ENCODE measurements at regions not wholly inside any gene's neighbourhood (a gene's known extent, or its start where the extent isn't known, plus 50 kb on each side); places are given as distances from the start of the nearest gene placed in this dataset.

DNA sequence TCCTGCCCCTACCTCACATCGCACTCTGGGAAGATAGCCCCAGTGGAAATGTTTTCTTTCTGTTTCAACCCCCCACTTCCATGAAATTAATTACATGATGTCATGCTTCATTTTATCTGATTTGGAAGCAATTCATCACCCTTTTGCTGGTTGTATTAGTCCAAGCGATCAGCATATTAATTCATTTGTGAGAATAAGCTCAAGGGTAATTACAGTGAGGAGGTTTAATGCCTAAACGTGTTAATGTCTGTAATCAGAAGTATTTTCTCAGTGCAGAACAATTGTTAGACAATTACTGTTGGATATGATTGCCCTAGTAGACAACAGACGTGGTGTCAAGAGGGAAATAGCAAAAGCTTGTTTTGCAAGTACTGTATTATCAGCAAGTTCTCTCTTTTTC is 746.3 kb downstream of the CPS1 start:
- intact Hi-C loops (cut with DNase I): no loop called here
- TF ChIP-seq, protein P1, sequence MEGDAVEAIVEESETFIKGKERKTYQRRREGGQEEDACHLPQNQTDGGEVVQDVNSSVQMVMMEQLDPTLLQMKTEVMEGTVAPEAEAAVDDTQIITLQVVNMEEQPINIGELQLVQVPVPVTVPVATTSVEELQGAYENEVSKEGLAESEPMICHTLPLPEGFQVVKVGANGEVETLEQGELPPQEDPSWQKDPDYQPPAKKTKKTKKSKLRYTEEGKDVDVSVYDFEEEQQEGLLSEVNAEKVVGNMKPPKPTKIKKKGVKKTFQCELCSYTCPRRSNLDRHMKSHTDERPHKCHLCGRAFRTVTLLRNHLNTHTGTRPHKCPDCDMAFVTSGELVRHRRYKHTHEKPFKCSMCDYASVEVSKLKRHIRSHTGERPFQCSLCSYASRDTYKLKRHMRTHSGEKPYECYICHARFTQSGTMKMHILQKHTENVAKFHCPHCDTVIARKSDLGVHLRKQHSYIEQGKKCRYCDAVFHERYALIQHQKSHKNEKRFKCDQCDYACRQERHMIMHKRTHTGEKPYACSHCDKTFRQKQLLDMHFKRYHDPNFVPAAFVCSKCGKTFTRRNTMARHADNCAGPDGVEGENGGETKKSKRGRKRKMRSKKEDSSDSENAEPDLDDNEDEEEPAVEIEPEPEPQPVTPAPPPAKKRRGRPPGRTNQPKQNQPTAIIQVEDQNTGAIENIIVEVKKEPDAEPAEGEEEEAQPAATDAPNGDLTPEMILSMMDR (IDR thresholded peaks at IDR 0.05; ENCODE audit: borderline replicate concordance, extremely low read depth, insufficient read depth): no peak
- Histone ChIP-seq H3K4me1 (ENCODE audit: control insufficient read depth in 2 of 3, insufficient read depth in 2 of 3, low read depth in 1 of 3, low read length in 3 of 3) (no peaks in the 10 kb centered on the region), H3K36me3 (ENCODE audit: control insufficient read depth in 2 of 3, insufficient read depth in 3 of 3, low read length in 3 of 3) (no peaks in the 10 kb centered on the region), H3K4me3 (ENCODE audit: low read length in 3 of 3) (no peak overlapping the region), H3K9me3 (ENCODE audit: control insufficient read depth in 2 of 3, insufficient read depth in 1 of 3, low read length in 3 of 3) (no peaks in the 10 kb centered on the region), H3K9ac (ENCODE audit: low read length in 3 of 3) (no peak overlapping the region), H3K27ac (ENCODE audit: low read depth in 2 of 2, low read length in 2 of 2) (no peak overlapping the region), H3K27me3 (ENCODE audit: control insufficient read depth, insufficient read depth, low read length) (no peaks in the 10 kb centered on the region)
- no peak for DNase-seq
- FAIRE-seq: no peak

DNA sequence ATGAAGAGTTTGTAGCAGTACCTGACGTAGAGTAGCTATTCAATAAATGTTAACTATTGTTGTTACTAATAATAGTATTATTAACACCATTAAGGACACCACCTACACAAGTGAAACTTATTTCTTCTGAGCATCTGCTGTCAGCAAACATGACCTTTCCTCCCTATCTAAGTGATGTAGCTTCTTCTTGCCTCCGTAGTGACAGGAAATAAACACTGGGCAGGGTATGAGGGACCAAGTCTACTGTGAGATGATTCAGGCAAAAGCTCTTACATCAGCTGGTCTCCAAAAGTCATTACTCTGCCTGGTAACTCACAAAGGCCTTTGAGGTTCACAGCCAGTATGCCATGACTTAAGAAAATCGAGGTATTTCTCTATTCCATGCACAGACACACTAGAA is 750.5 kb downstream of the CPS1 start:
- intact Hi-C loops (cut with DNase I): no loop called here
- H3K9ac ChIP-seq (ENCODE audit: low read length in 3 of 3): no peak overlapping the region
- H3K4me3 ChIP-seq (ENCODE audit: low read length in 3 of 3): no peak overlapping the region
- H3K9me3 ChIP-seq (ENCODE audit: control insufficient read depth in 2 of 3, insufficient read depth in 1 of 3, low read length in 3 of 3): no peaks in the 10 kb centered on the region
- H3K27ac ChIP-seq (ENCODE audit: low read depth in 2 of 2, low read length in 2 of 2): no peak overlapping the region
- no peak for DNase-seq
- TF ChIP-seq, protein P1 (IDR thresholded peaks at IDR 0.05; ENCODE audit: borderline replicate concordance, extremely low read depth, insufficient read depth): no peak
- no peaks in the 10 kb centered on the region for H3K27me3 ChIP-seq (ENCODE audit: control insufficient read depth, insufficient read depth, low read length)
- FAIRE-seq: no peak
- no peaks in the 10 kb centered on the region for H3K36me3 ChIP-seq (ENCODE audit: control insufficient read depth in 2 of 3, insufficient read depth in 3 of 3, low read length in 3 of 3)
- H3K4me1 ChIP-seq (ENCODE audit: control insufficient read depth in 2 of 3, insufficient read depth in 2 of 3, low read depth in 1 of 3, low read length in 3 of 3): no peaks in the 10 kb centered on the region
